GM18499 (cell line): ENCODE measurements at regions not wholly inside any gene's neighbourhood (a gene's known extent, or its start where the extent isn't known, plus 50 kb on each side); places are given as distances from the start of the nearest gene placed in this dataset.
A peak's percentile ranks its signal among the peaks of the same experiment; 100 is the strongest.

Source experiments
- ATAC-seq: cut with Tn5 transposase; IDR thresholded peaks from one replicate; pipeline ENCODE4 v1.9.1; 2021; ENCODE audit warnings: moderate number of reproducible peaks; ENCODE audit not compliant: insufficient read depth, unreplicated experiment

DNA sequence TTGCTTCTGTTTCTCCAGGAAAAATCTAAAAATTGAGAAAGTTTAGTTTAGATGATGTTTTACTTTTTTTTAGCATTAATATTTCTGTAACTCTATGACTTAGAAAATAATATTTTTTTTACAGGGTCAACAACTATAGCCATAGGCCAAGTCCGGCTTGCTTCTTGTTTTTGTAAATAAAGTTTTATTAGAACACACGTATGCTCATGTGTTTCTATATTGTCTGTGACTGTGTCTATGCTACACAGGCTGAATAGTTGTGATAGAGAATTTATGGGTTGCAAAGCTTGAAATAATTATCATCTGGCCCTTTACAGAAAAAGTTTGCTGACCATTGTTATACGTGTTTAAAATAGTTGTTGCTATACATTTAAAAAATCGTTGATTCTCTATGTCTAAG is 399.2 kb downstream of the EPM2A start:
- ATAC-seq = no peak

DNA sequence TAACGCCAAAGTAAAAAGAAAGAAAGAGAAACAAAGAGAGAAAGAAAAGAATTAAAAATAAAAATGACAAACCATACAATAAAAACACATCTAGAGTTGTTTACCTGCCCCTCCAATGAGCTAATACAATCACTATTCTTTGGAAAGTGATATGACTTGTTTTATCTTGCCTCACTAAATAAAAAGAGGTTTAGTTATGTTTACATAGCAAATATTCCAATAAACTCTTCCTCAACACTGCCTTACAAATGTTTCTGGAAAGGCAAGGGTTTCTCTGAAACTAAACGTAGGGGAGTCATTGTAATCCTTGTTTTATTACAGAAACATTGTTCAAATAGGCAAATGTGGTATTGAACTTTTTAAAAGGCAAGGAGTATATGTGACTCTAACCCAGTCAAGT is 396.2 kb downstream of the EPM2A start:
- ATAC-seq = no peak

DNA sequence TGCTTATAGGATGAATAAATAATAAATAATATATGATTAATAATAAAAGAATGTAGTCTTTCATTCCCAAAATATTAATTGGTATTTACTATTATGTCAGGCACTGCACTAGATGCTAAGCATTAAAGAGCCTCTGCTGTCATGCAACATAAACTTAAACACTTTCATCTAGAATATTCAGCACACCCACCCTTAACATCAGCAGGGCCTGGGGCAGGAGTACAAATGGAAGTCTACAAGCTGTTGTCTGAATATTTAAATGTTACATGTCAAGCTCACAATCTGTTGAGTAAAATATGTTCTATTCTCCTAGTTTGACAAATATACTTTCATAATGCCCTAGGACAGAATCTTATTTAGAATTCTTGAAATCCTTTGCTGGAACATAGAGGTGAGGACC is 395.1 kb downstream of the EPM2A start:
- no peak for ATAC-seq

DNA sequence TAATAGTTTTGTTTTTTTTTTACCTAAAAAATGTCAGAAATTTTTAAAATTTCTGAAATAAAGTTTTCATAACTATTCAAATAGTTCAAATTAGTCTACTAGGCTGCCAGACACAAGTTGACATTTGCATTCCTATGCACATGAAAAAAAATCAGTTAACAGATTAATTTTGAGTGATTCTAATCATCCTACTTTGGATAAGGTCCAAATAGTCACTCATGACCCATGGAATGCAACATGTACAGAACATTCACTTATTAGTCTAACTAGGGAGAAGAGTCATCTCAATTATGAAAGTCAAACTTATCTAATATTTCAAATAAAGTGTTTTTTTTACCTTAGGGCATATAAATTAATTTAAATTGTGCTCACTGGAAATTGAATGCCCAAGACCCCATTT is 390.2 kb downstream of the EPM2A start:
- no peak for ATAC-seq

DNA sequence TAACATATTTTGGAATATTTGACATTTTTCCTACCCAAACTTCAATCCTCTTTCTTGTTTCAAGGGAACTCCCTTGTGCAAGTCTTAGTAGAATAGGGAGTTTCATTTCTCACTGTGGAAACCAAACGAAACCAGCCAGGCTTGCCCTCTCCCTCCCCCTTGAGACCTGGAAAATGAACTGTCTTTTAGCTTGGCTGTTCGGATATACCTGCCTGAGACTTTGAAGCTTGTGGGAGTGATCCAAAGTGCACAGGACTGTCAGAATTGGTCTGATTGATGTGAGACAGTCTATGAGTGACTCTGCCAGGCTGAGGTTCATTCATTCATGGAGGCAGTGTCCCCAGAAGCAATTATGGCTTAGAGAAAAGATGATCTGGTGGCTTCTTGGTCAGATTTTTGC is 388.1 kb downstream of the EPM2A start:
- ATAC-seq = no peak

DNA sequence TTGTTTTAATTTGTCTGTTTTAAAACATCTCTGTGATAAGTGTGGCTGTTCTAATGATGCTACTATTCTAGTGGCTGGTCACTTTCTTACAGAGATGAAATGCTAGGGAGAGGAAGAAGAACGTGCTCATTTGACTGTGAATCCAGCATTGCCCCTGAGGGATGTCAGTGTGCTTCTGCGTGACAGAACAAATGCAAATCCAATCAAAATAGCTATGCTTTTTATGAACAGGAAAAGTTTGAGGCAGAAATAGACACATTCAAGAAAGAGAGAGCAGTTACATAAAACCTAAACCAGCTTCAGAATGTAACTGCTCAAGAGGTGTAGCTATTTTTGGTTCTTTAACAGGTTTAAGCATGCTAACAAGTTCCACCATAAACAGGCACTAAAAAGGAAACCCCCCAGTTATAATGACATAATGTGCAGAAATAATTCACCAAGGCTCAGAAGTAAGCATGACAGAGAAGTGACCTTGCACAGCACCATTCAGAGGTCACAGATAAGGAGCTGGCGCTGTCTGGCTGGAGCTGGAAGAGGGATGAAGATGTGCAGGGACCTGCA is 385.3 kb downstream of the EPM2A start:
- peak; percentile 86 for ATAC-seq

DNA sequence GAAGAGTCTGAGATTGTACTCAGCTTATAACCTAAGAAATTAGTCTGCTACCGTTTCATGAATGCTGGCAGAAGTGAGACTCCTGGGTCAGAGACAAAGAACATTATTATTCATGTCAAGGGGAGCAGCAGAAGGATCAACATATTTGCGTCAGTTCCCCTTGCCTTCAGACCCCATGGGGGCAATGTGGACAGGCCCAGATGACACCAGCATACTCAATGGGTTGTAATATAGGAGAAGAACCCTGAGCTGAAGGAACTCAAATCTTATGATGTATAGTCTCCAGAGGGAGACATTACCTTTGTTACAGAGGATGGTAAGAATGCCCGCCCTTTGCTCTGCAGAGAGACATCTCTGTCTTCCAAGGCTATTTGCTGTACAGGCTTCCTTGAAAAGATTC is 384.4 kb downstream of the EPM2A start:
- no peak for ATAC-seq

DNA sequence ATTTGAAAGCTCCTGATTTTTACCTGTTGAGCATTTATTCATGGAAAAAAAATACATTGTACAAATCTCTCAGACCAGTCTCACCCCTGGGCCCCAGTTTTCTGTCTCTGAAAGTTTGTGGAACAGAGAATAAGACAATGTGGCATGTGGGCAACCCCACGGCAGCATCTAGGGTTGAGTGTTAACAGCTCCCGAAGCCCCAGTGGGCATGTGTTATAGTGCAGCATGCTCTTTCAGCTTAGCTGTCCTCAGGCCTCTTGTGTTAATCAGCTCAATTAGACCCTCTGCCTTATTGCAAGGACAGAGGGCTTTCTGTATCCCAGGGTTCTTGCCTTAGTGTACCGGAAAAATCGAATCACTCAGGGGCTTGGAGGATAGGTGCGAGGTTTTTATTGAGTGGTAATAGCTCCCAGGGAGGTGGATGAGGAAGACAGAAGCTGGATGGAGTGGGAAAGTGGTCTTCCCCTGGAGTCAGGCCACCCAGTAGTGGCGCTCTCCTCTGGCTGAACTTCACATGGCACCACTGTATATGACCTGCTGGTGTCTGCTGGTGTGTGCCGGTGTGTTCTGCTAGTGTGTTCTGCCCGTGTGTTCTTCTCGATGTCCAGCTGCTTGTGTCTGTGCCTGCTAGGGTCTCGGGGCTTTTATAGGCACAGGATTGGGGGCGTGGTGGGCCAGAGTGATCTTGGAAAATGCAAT is 382.8 kb downstream of the EPM2A start:
- no peak for ATAC-seq

DNA sequence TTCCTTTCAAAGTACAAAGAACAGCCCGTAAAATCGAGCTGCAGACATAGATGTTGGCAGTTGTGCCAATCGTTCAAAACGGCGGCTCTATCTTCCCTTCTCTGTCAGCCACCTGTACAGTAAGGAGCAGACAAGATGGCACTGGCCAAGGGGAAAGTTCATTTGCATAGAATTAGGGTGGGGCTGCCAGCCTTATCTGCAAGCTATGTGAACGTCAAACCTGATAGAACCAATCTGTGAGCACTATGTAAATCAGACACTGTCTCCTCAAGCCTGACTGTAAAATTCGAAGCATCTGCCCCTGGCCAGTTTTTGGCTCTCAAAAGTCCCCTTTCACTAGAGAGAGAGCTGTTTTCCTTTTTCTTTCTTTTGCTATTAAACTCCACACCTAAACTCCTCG is 374.5 kb downstream of the EPM2A start:
- ATAC-seq = no peak

DNA sequence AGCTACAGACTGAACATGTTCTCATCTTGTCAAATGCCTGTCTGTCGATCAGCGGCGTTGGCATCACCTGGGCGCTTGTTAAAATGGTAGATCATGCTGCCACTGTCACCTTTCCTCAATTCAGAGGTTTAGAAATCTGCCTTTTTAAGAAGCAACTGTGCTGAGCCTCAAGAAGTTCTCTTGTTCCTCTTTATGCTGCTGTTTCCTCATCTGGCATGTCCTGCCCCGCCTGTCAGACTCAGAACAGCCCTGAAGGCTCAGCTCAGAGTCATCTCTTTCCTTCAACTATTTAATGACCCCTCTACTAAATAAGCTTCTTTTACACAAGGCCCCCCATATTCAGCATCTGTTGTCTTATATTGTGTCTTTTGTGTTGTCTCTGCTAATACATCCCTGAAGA is 368.2 kb downstream of the EPM2A start:
- no peak for ATAC-seq

DNA sequence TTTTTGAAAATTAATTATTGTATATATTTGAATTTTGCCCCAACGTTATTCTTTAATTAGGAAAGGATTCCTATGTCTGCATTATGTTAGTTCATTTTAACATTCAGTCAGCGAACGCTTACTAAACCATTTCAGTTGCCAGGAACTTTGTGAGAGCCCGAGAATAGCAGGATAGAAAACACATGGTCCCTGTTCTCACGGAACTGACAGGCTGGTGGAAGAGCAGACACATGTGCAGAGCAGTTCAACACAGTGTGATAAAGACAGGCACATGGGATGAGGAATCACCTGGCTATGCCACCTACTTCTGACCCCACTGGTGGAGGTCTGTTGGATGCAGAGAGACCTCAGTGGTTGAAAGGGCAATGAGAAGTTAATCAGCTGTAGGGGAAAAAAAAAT is 367.2 kb downstream of the EPM2A start:
- no peak for ATAC-seq

DNA sequence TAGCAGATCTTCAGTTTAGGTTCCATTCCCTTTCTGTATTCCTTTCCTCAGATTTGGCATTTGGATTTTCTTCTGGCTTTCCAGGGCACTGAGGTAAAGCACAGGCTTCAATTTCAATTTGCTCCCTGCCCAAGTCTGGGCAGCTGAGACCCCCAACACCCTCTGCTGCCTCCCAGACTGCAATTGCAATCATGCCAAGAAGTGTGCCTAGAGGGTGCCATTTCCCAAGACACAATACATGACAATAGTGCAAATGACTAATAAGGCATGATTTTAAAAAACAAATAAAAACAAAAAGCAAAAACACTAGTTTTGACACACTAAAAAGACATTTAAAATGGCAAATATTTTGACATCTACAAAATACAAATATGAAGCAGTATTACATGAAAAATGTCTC is 364.8 kb downstream of the EPM2A start:
- ATAC-seq = no peak

DNA sequence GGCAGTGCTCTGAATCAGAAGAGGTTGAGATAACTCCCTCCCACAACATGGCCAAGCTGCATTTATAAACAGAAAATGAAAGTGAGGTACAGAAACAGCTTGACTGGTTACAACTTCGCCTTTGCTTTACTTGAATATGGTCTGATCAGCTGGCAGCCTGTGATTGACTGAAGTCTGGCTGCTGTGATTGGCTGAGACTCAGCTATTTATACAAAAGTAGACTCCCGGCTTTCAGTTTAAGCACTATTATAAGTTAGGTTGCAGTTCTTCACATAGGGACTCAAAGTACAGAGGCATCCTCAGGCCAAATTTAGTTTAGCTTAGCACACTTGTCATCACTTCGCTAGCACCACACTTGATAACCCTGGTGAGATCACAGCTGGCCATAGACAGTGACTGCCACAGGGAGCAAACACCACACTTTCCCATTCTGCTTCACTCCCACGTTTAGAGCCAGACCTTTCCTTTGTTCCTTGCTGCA is 362.6 kb downstream of the EPM2A start:
- peak; percentile 94 for ATAC-seq

DNA sequence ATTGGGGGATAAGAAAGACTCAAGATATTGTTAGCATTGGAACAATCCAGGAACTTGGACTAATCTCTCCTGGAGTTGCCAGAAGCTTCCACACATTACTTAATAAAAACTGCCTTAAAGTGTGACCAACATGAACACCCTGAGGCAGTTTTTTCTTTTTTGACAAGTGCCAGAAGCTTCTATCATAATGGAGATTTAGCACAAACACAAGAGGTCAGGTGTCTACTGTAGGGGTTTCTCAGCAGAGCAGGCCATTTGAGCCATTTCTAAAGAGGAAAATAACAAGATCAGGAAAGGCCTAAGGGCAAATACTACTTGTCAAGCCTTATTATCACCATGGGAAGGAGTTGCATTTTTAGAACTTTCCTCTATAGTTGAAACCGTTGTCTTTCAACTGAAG is 361.5 kb downstream of the EPM2A start:
- no peak for ATAC-seq

DNA sequence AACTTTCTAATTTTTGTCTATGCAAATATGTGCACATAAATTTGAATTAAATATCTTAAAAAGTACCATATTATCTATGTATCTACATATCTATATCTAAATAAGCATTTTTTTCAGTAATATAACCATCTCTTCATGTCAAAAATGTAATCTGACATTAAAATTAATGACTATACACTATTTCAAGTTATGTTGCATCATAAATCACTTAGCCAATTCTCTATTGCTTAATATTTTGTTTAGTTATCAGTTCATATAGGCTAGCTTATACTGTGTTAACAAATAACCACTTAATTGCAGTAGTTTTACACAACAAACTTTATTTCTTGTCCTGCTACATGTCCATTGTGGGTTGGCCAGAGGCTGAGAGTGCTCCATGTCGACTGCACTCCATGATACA is 360.8 kb downstream of the EPM2A start:
- no peak for ATAC-seq

DNA sequence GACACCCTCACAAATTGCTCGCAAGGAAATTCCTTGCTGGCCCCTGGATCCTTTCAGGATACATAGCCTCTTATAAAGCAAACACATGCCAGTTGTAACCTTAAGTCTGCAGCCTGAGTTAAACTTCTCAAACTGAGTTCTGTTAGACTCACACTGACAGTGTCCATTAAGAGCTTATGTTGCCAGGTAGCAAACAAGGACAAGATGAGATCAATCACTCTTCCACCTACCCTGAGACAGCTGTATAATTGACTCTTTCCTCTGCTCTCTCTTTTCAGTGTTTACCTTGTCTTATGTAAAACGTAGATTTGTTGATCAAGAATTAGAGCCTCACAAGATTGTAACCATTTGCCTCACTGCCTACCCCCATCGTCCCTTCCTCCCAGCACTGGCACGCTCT is 359.8 kb downstream of the EPM2A start:
- no peak for ATAC-seq

DNA sequence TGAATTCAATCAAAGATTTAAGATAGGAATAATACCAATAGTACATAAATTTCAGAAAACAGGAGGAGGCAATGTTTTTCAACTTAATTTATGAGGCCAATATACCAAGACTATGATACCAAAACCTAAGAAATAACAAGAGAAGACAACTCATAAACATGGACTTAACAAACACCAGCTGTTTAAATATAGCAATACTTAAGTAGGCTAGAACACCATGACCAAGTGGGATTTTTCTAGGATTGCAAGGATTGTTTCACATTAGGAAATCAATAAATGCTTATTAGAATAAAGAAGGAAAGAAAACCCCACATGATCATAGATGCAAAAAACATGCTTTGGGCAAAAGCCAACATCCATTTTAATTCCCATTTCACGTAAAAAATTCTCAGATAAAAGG is 355.1 kb downstream of the EPM2A start:
- no peak for ATAC-seq

DNA sequence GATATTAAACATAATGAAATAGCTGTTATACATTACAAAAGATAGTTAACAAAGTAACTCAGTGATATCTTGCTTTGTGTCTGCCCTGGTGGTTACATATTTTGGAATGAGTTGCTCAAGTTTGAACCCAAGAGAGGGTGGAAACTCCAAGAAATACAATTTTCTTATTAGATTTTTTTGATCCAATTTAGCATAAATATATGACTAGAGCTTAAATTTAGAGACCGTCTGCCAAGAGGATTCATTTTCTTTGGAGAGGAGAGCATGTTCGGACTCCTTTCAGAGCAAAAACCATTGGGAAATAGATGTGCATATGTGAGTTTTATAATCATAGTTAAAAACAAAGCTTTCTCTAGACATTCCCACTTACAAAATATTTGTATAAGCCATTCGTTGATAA is 353.4 kb downstream of the EPM2A start:
- no peak for ATAC-seq

DNA sequence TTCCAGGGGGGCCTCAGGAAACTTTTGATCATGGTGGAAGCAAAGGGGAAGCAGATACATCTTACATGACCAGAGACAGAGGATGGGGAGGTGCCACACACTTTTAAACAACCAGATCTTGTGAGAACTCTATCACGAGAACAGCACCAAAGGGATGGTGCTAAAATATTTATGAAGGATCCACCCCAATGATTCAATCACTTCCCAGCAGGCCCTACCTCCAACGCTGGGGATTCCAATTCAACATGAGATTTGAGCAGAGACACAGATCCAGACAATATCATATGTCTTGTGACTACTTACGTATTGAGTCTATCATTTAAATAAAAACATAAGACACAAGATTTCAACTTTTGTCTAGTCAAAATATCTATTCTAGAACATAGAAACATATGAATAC is 351.9 kb downstream of the EPM2A start:
- no peak for ATAC-seq

DNA sequence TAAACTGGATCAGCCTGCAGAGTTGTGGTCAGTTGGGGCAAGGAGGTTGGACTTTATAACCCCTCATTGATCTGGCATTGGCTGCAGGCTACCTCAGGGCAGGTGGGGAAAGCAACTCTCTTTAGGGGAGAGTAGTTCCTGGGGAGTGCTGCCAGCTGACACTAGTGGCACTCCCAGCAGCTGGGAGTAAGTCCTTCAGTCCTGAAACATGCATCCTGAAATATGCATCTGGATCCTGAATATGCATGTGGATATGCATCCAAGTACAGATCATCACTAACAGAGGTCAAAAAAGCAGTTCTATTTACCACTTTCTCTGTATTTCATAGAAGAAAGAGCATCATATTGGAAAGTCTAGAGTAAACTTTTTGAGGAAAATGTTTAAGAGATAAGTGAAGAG is 350.8 kb downstream of the EPM2A start:
- no peak for ATAC-seq

DNA sequence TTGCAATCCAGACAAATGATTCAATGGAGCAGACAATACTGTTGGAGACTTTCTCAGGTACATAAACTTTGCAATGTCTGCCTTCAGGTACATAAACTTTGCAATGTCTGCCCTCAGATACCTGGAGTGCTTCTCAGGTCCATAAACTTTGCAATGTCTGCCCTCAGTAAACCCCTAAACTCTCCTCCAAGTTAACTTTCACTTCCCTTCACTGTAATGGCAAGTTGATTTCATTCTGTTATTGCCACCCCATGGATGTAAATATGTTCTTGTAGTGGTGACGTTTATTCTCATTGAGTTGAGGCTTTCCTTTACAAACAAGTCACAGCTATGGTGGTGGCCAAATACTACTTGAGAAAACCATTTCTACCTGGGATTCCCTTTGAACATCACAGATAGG is 338.8 kb downstream of the EPM2A start:
- ATAC-seq = no peak

DNA sequence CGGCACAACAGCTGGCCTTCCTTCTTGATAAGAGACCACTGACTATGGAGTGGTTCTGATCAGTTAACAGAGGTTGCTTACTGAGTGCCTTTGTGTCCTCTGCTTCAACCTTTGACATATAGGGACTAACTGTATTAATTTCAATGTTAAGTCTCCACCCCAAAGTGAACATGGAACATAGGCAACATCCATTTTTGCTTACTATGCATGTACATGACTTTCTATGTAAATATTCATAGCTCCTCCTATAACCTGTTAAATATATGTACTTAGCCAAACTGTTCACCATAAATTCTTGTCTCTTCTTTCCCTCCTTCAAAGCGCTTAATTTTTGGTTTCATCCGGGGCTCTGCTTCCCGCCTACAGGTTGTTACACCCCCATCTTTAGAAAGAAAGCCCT is 334.8 kb downstream of the EPM2A start:
- no peak for ATAC-seq
